Ureter (tissue), 1 donor: ENCODE measurements at regions not wholly inside any gene's neighbourhood (a gene's known extent, or its start where the extent isn't known, plus 50 kb on each side); places are given as distances from the start of the nearest gene placed in this dataset.
"Not testable (repeated sequence)": the region's sequence is repeated elsewhere in the genome, so short reads cannot be mapped to it uniquely, and the experiment has no call there.

Source experiments
- DNase-seq: peaks from one replicate; pipeline ENCODE4 v3.0.0-alpha.2; 2020; ENCODE audit warnings: low spot score
- donor health status: DM: yes; HTN: yes; CAD: no.

DNA sequence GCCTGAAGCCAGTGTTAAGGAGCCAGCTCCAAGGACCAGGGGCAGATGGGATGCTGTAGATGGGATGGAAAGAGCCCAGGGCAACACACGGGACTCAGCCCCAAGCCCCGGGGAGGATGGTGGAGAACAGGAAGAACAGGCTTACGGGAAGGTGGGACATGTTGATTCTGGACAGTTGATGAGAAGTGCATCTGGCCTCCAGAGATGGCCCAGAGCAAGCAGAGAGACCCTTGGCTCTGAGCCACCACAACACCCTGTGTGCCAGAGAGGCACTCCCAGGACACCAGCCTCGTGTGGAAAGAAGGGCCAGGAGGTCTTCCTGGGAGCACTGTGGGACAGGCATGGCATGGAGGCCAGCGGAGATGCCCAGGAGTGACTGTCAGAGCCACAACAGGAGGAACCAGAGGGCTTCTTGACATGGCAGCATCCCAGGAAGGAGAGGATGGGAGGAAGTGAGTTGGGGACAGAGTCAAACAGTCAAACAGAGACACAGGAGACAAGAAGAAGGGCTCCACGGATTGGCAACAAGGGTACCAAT lies 156.3 kb upstream of the MVB12B start:
- DNase-seq: no peak

GRCh38 chr9:126171641-126172040 lies 155.0 kb upstream of the MVB12B start:
- no peak for DNase-seq

GRCh38 chr9:126173401-126173800 lies 153.2 kb upstream of the MVB12B start:
- DNase-seq: no peak

DNA sequence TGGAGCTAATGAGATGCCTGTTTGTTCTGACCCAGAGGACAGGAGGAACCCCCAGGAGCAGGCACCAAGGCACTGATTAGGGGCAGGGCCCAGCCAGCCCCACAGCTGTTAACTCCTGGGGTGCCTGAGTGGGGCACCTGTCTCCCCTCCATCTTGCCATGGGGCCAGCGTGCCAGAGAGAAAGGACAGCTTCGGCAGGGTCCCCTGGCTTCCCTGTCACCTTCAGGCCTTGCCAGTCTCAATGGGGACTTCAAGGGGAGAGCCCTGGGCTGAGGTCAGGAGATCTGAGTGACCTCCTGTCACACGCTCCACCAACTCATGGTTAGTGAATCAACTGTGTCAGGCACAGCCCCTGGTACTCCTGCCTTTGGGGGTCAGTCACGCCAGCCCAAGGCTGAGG lies 152.7 kb upstream of the MVB12B start:
- no peak for DNase-seq

- no peak for DNase-seq
Observed at GRCh38 chr9:126183266-126183665, 143.4 kb upstream of the MVB12B start.

GRCh38 chr9:126190994-126191393 lies 135.6 kb upstream of the MVB12B start:
- not testable (repeated sequence) for DNase-seq

DNA sequence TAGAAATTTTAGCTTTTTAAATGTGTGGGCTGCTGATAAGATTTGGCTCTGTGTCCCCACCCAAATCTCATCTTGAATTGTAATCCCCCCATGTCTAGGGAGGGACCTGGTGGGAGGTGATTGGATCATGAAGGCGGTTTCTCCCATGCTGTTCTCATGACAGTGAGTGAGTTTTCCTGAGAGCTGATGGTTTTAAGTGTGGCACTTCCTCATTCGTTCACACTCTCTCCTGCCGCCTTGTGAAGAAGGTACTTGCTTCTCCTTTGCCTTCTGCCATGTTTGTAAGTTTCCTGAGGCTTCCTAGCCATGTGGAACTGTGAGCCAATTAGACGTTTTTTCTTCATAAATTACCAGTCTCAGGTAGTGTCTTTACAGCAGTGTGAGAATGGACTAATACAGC lies 127.8 kb upstream of the MVB12B start:
- DNase-seq: no peak

DNA sequence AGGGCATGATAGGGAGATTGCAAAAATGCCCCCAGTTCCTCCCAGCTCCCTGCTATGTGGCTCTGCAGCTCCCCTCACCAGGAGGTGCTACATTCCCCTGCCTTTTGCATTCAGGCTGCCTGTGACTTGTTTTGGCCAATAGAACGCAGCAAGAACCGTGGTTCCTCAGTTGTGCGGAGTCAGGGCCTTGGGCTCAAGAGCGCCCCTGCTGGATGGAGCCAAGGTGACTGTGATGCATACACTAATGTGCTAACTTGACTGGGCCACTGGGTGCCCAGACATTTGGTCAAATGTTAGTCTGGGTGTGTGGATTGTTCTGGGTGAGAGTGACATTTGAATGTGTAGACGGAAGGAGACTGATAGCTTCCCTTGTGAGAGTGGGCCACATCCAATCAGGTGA lies 123.3 kb upstream of the MVB12B start:
- DNase-seq: no peak

GRCh38 chr9:126204197-126204596 lies 122.4 kb upstream of the MVB12B start:
- DNase-seq: no peak

GRCh38 chr9:126204708-126205225 lies 121.9 kb upstream of the MVB12B start:
- DNase-seq: no peak

DNA sequence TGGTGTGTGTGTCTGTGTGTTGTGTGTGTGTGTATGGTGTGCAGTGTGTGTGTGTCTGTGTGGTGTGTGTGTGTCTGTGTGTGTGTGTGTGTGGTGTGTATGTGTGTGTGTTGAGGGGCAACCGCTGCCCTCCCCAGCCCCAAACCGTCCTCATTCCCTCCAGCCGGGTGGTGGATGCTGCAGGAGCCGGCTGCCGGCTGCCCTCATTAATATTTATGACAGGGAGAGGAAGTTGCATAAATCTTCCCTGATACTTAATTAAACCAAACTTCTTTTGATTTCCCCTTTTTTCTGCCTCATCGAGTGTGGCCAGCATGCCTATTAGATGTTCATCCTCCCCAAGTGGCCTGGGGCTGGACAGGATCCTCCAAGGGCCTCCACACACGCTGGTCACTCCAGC lies 121.4 kb upstream of the MVB12B start:
- DNase-seq: no peak

DNA sequence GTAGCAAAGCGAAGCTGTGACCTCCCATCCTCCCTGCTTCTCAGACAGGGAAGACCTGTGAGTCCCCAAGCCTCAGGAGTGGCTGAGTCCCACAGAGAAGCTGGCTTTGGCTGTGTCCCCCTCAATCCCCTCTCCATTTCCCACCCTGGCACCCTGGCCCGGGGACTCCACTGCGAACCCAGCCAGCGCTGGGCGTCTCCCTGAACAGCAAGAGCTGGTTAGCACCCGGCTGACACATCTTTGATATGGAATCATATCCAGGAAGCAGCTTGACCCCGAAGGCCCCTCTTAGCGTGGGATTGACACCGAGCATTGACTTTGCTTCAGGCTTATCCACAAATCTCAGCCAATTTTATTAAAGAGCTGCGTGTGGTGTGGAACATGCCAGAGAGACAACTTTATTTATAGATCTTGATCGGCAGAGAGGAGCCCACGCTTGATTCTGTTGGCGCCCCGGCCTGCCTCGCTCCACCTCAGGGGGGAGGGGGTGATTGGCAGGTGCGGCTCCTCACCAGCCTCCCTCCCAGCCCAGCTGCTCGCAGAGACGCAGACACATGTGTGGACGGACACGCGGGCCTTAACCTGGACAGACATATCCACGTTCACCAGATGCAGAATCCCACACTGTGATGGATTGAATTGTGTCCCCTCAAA lies 120.7 kb upstream of the MVB12B start:
- DNase-seq: no peak

DNA sequence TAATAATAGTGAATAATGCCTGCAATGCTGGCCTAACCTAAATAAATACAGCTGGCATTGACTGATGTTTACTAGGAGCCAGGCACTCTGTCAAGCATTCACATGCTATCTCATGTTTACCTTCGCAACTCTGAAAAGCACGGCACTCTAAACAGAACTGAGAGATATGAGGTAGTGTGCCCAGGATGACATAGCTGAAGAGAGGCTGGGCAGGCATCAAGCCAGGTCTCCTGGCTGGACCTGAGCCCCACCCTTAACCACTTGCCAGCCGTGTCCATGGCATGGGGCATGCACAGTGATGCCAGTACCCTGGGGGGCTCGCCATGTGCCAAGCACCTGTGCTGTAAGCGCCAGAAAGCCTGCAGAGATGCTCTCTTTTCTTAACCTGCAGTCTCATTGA lies 119.4 kb upstream of the MVB12B start:
- no peak for DNase-seq

DNA sequence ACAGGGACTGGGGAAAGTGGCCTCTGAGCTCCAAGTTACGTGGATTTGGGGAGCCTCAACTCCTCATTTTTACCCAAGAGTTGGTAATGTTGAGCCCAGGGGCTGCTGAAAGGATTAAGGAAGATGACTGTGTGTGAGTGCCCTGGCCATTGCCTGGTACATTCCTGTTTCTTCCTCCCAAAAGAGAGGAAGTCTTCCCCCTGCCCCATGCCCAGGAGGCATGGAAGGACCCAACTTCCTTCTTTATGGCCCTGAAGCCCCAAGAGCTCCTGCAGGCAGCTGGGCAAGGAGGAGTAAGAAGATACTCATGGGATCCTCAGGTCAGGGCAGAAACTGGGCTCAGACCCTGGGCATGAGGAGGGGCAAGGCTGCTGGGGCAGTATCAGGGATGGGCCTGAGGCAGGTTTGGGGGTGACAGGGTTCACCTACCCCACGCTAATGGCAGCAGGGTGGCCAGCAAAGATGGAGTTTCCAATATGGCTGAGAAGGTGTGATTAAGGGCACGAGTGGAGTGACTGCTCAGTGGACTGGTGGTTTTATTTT lies 118.3 kb upstream of the MVB12B start:
- no peak for DNase-seq

GRCh38 chr9:126211441-126212074 lies 115.1 kb upstream of the MVB12B start:
- no peak for DNase-seq

- no peak for DNase-seq
Observed at GRCh38 chr9:126215486-126215885, 111.1 kb upstream of the MVB12B start.

DNA sequence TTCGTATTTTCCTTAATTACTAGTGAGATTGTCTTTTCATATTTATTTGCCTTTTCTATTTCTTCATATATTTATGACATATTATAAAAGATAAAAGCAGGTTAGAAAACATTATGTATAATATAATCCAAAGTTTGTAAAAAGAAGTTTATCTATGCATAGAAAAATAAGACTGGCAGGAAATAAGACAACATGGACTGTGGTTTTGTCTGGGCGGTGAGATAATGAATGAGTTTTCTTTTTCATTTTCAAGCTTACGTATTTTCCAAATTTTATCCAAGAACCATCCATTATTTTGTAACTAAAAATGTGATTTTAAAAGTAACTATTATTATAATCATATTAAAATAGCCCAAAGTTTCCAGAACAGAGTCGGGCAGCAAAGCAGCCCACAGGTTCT lies 109.8 kb upstream of the MVB12B start:
- DNase-seq: no peak

GRCh38 chr9:126217250-126217653 lies 109.4 kb upstream of the MVB12B start:
- no peak for DNase-seq

DNA sequence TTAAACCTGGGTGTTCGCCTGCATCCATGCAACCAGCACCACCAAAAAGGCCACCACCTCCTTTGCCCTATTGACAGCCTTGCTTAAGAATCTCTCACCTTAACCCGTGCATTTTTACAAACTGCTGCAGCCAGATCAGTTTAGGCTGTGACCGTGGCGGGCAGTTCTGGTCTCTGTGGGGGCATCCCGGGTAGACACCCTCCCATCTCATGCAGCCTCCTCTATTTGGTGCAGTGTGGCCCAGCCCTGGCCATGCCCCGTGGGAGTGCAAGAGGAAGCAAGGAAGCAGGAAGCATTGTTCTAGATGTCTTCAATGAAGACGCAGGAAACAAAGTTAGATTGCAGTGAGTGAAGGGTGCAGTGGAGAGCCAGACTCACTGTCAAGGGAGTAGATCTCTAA lies 108.8 kb upstream of the MVB12B start:
- DNase-seq: no peak

GRCh38 chr9:126218359-126219125 lies 108.1 kb upstream of the MVB12B start:
- no peak for DNase-seq

- no peak for DNase-seq
Observed at GRCh38 chr9:126219166-126219565, 107.5 kb upstream of the MVB12B start.

- DNase-seq: no peak
Observed at GRCh38 chr9:126219648-126220063, 107.0 kb upstream of the MVB12B start.
